Lung (tissue), 11 donors: ENCODE measurements at regions not wholly inside any gene's neighbourhood (a gene's known extent, or its start where the extent isn't known, plus 50 kb on each side); places are given as distances from the start of the nearest gene placed in this dataset.
"Not testable (repeated sequence)": the region's sequence is repeated elsewhere in the genome, so short reads cannot be mapped to it uniquely, and the experiment has no call there.

Source experiments
- ATAC-seq: fragments of 200-7000 bp; cut with Tn5 transposase; one replicate; pipeline ENCODE4 v1.9.1; 2020; ENCODE audit warnings: moderate number of reproducible peaks; ENCODE audit not compliant: insufficient read depth, low FRiP score
- DNase-seq, 3 donors: peaks; one replicate each; pipeline ENCODE4 v3.0.0-alpha.2; 2013 to 2017
- H3K27ac ChIP-seq, 2 donors: one replicate each; pipeline ENCODE4 v1.5.1; 2013; ENCODE audit warnings: mild to moderate bottlenecking in 2 of 2, moderate library complexity in 2 of 2, control low read depth in 1 of 2, inconsistent platforms in 1 of 2, low read depth in 1 of 2, low read length in 1 of 2
- H3K27me3 ChIP-seq, 3 donors: one replicate each; pipeline ENCODE4 v1.5.1; 2013; ENCODE audit warnings: low read length in 2 of 3; ENCODE audit not compliant: control insufficient read depth in 3 of 3, insufficient read depth in 3 of 3
- H3K36me3 ChIP-seq, 4 donors: one replicate each; pipeline ENCODE4 v1.5.1; 2013; ENCODE audit warnings: low read length in 4 of 4, mild to moderate bottlenecking in 1 of 4, moderate library complexity in 1 of 4; ENCODE audit not compliant: control insufficient read depth in 4 of 4, insufficient read depth in 4 of 4
- H3K4me1 ChIP-seq, 5 donors: one replicate each; pipeline ENCODE4 v1.5.1; 2013; ENCODE audit warnings: low read length in 5 of 5, mild to moderate bottlenecking in 2 of 5, moderate library complexity in 1 of 5; ENCODE audit not compliant: control insufficient read depth in 5 of 5, insufficient read depth in 5 of 5
- H3K4me3 ChIP-seq: one replicate; pipeline ENCODE4 v1.5.1; 2013; ENCODE audit warnings: mild to moderate bottlenecking, control low read depth, moderate library complexity
- H3K9ac ChIP-seq, 2 donors: one replicate each; pipeline ENCODE4 v1.5.1; 2013; ENCODE audit warnings: low read length in 2 of 2, control low read depth in 1 of 2; ENCODE audit not compliant: insufficient read depth in 1 of 2
- H3K9me3 ChIP-seq, 4 donors: one replicate each; pipeline ENCODE4 v1.5.1; 2013; ENCODE audit warnings: low read length in 3 of 4, mild to moderate bottlenecking in 1 of 4, moderate library complexity in 1 of 4; ENCODE audit not compliant: control insufficient read depth in 4 of 4, insufficient read depth in 3 of 4
- CTCF ChIP-seq: IDR thresholded peaks from 2 replicates; pipeline ENCODE4 v1.5.1; 2012; ENCODE audit warnings: mild to moderate bottlenecking; ENCODE audit errors: control extremely low read depth, extremely low read depth
- WGBS, 2 donors: extraction: QIAGEN DNeasy Blood & Tissue Kit; methylation state at CpG; one replicate each; pipeline ENCODE4 v1.1.7; 2013; 5-methylcytosine and 5-hydroxymethylcytosine counted together
- donor health status: control.
- donor health status: control.
- donor health status: Bipolar disorder and iron deficiency.
- donor health status: healthy.
- donor health status: DM: yes; HTN: yes; CAD: no.

DNA sequence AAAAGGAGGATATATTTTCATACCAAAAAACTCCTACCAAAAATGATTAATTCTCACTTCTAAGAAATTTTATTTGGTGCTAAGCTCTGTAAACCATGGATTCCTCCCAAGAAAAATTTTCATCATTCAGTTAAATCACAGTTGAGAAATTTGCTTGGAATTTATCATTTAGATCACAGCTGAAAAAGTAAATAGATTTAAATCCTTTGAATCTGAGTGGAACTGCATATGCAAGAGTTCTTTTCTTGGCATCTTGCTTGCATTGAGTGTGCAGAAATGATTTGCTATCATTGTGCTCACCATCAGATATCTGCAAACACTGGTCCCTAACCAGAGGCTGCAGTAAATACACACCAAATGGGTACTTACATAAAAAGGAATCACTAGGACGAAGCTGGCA lies 836.1 kb upstream of the CDH6 start:
- Histone ChIP-seq H3K4me1 (no peaks in the 10 kb centered on the region), H3K9me3 (no peaks in the 10 kb centered on the region), H3K27ac (no peak overlapping the region), H3K36me3 (no peaks in the 10 kb centered on the region), H3K27me3 (no peaks in the 10 kb centered on the region), H3K4me3 (no peak overlapping the region), H3K9ac (no peak overlapping the region)
- DNase-seq = no peak
- ATAC-seq = no peak
- 80 to 81% methylated on average over 1 of the region's 1 CpG for WGBS, 2 donors
- no peak for TF ChIP-seq CTCF

DNA sequence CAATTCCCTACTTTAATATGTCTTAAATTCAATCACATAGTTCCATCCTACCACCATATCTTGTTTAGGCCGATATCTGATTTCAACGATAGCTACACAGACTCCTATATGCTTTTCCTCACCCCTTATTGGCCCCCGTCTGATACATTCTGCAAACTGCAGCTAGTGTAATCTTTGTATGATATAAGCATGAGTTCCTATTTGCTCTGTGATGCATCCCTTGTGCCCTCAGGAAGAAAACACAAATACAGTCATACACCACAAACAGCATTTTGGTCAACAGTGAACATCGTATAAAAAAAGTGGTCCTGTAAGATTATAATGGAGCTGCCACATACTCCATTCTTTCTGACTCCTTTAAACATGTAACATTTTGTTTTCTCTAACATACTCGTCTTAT lies 837.8 kb upstream of the CDH6 start:
- Histone ChIP-seq H3K27ac (no peak overlapping the region), H3K36me3 (no peaks in the 10 kb centered on the region), H3K9me3 (no peaks in the 10 kb centered on the region), H3K4me1 (no peaks in the 10 kb centered on the region), H3K9ac (no peak overlapping the region), H3K27me3 (no peaks in the 10 kb centered on the region), H3K4me3 (no peak overlapping the region)
- no peak for ATAC-seq
- WGBS, 2 donors = 72 to 80% methylated on average over 5 of the region's 5 CpGs
- no peak for TF ChIP-seq CTCF
- no peak for DNase-seq

DNA sequence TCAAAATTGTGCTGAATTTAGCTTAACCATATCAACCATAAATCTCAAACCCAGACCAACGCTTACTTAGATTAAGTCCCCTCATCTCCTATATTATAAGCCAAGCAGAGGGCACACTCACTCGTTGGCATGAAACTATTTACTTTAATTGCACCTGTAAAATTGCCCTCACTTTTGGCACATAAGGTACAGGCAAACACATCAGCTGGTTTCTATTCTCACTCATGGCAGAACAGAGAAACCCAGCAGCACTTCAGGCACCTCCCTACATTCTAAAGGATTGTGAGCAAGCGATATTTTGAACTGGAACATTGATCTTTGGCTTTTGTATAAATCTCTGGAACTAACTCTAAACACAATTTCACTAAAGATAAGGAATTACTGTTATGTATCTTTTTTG lies 845.6 kb upstream of the CDH6 start:
- Histone ChIP-seq H3K27ac (no peak overlapping the region), H3K4me1 (peaks cover 0 to 3% (median 0%) of the 10 kb centered on the region in 5 donors), H3K27me3 (no peaks in the 10 kb centered on the region), H3K36me3 (no peaks in the 10 kb centered on the region), H3K9ac (no peak overlapping the region), H3K9me3 (no peaks in the 10 kb centered on the region), H3K4me3 (no peak overlapping the region)
- no peak for TF ChIP-seq CTCF
- no peak for ATAC-seq
- WGBS, 2 donors = 71 to 79% methylated on average over 3 of the region's 3 CpGs
- no peak for DNase-seq

GRCh38 chr5:30345539-30346345 lies 847.7 kb upstream of the CDH6 start:
- H3K4me1 ChIP-seq, ATAC-seq, H3K27ac ChIP-seq, H3K36me3 ChIP-seq, H3K27me3 ChIP-seq, H3K9ac ChIP-seq, H3K4me3 ChIP-seq, H3K9me3 ChIP-seq: not testable (repeated sequence)
- DNase-seq = peak in 1 of 3 donors; percentile 2
- WGBS, 2 donors = 64 to 71% methylated on average over 41 to 50 of the region's 50 CpGs
